Stimulated activated naive CD8-positive, alpha-beta T cell treated with anti-CD3 and anti-CD28 coated beads, Interleukin-15, Interleukin-2, amounts not matched to agents 100 U/mL and 50 U/mL, for 24 hours (primary cell): ENCODE measurements at regions not wholly inside any gene's neighbourhood (a gene's known extent, or its start where the extent isn't known, plus 50 kb on each side); places are given as distances from the start of the nearest gene placed in this dataset.

Experiments
- ATAC-seq: fragments of 150-1000 bp; cut with Tn5 transposase; one replicate; pipeline ENCODE4 v1.10.0; 2021
- DNase-seq: peaks from one replicate; pipeline ENCODE4 v3.0.0; 2021

DNA sequence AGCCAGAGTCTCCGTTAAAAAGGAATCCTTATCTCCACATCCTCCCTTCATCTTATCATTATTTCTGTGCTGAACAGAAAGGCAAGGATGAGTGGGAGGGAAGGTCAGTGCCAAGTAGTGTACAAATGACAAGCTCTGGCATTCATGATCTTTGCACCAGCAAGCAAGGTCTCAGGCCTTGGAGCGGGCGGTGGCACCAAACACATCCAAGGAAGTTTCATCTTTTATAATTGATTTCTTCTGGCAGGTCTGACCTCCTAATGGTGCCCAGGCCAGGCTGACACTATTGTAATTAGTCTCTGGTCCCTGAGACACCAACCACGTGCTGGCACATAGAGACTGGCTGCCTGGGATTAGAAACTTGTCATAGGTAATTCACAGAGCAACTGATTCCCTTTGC is 336.6 kb downstream of the EN1 start:
- DNase-seq (no peak), ATAC-seq (no peak)

DNA sequence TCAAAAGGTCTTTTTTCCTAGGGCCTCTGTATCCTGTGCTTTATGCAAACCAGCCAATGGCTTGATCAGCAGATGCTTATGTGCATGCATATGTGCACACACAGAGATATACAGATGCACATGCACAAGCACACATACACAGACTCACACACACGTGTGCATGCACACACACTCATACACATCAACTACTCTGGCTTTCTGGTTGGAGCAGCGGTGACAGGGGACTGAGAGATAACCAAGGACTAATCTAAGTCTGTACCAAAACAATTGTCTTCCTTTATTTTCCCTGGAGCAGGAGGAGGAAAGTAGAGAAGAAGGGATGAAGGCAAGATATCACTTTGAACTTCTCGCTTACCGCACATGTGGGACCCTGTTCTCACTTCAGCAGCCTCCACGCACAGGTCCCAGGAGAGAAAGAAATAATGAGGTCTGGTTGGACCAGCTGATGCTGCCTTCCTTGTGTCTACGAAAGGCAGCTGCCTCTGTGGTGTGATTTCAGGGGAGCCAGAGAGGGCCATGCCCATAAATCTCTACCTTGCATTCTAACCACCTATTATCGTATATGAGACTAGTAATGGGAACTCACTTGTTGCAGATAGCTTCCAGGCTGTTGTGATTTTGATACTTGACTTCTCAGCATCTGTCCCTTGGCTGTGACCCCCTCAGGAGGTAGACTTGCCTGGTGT is 338.0 kb downstream of the EN1 start:
- ATAC-seq (no peak), DNase-seq (no peak)

DNA sequence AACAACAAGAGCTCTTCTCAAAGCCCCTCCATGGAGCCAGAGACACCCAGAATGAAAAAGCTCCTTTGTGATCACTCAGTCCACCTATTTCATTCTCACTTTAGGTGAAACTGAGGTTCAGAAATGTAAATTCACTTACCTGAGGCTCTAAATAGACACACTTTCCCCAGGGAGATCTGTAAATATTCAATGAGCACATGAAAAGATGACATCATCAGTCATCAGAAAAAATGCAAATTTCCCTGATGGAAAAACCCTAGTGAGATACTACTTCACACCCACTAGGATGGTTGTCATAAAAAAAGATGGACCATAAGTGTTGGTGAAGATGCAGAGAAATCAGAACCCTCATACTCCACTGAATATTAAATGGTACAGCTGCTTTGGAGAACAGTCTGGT is 339.2 kb downstream of the EN1 start:
- no peak for ATAC-seq

DNA sequence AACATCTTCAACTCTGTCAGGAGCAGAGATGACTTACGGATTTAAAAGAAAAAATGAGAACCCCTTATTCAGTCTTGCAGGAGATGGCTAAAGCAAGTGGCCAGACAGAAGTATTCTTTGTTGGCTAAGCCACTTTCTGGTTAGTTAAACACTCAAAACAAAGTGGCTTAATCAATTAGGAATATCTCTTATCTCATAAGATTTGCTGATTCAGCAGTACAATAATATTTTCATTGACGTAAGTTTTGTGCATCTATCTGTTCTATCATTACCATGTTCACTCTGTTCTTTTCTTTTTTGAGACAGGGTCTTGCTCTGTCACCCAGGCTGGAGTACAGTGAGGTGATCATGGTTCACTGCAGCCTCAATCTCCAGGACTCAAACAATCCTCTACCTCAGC is 342.0 kb downstream of the EN1 start:
- no peak for ATAC-seq
- DNase-seq = no peak

More for the DNA sequence above, 339.2 kb downstream of the EN1 start:
- DNase-seq = no peak

DNA sequence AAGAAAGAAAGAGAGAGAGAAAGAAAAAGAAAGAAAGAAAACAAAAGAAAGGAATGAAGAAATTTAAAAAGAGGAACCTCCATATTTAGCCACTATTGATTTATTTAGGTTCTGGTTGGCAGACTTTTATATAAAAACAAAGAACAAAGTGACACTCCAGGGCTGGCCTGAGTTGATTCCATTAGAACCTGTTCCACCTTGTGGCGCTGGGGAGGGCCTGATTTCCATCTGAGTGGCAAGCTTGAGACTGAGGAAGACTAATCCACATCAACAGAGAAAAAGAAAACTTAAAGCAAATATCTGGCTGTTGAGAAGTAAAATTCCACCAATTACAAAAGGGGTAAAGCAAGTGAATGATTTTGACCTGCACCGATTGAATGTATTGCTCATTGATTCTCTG is 345.3 kb downstream of the EN1 start:
- DNase-seq = no peak
- no peak for ATAC-seq

DNA sequence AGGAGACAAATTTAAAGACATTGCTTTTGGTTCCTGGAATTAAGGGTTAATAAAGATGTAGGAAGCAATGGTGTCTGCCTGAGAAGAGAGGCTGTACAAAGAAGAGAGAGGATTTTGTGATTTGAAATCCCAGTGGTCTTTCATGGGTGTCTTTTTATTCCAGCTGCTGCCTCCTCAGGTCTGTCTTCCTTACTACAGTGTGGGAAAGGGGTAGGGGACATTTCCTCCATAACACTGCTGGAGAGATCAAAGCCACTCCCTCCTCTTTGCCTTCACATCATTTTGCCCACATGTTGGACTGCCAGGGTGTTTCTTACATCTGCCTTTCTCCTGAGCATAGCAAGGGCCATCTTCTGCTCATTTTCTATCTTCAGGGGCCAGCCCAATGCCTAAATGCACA is 348.5 kb downstream of the EN1 start:
- ATAC-seq (no peak), DNase-seq (no peak)

DNA sequence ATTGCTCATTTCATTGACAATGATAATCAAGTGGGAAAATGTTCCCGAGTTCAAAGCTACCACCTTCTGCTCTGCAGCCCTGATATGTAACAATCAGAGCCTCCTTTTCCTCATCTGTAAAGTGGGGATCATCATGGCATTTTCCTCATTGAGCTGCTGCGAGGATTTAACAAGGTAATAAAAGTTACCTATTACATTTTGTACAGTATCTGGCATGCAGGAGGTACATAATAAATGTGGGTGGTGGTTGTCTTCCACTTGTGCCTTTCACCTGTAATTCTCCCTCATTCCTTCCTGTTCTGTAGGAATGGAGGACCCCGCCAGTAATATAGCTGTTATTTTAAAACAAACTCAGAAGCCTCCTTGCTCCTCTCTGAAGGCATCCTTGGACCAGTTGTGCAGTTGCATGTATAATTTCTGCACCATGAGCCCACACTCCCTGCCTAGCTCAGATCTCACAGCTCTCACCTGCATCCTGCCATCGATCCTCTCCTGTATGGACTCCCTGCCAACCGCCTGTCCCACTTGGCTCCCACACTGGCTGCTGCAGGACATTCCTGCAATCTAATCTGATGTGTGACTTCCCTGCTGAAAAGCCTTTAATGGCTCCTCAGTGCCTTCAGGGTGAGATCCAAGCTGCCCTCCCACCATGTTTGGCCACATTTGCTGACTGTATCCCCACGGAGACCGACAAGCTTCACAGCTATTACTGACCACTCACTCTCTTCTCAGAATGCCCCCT is 350.4 kb downstream of the EN1 start:
- DNase-seq (no peak), ATAC-seq (no peak)

DNA sequence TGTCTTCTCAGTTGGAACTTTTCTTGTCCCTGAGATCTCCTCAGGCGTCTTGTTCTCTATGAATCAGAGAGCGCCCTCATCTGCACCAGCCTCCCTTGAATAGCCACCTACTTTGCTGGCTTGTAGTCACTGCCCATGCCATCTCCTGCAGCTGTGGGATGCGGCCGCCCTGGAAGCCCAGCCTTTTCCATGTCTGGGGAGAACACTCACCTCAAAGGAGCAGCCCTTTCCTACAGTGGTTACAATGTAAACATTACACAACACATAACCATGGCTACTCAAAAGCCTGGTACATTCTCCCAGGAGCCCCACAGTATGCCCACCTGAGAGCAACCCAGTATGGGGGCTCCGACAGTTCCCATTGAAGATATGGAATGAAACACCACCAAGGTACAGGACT is 351.0 kb downstream of the EN1 start:
- DNase-seq (no peak), ATAC-seq (no peak)

DNA sequence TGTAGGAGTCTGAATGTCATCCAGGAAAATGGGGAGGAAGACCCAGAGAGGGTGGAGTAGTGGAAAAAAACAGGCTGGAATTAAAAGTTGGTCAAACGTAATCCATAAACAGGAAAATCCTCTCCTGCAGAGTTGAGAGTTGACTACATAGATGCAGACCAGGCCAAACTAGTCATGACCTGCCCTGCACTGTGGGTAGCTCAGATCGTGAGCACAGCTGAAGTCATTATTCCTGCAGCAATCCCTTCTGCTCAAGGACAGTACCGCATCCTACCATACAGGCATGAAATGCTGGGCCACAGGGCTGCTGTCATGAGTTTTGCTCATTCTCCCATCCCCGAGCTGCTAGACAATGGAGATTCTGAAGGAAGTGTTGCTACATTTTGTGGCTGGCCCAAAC is 352.2 kb downstream of the EN1 start:
- ATAC-seq (no peak), DNase-seq (no peak)

DNA sequence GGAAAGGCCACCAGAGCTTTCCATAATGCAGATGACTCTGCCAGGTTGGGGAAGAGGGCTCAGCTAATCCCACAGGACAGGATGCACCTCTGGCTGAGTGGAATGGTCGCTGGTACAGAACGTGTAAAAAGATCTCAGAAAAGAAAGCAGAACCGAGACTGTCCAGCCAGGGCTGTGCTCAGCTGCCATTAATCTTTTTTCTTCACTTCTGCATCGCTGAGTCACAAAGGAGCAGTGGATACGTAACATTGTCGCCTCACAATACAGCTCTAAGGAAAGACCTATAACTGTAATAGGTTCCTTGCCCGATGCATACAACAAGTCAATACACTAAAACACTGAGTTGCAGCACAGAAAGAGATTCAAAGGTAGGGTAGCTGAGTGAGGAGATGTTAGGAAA is 354.2 kb downstream of the EN1 start:
- DNase-seq = no peak
- ATAC-seq = no peak

DNA sequence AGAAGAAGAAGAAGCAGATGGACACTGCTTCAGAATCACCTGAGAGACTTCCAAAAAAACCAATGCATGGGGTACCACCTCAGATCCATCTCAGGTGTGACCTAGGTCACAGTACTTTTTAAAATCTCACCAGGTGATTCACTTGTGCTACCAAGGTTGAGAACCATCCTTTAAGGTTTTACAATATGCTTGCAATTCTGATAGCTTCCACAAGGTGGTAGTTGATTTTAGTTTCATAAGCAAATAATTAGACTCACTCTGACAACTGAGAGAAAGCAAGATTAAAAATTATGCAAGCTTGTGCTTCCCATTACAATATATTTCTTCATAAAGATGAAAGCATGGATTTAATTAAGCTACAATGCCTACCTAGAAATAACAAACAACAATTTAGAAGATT is 355.1 kb downstream of the EN1 start:
- DNase-seq (no peak), ATAC-seq (no peak)

DNA sequence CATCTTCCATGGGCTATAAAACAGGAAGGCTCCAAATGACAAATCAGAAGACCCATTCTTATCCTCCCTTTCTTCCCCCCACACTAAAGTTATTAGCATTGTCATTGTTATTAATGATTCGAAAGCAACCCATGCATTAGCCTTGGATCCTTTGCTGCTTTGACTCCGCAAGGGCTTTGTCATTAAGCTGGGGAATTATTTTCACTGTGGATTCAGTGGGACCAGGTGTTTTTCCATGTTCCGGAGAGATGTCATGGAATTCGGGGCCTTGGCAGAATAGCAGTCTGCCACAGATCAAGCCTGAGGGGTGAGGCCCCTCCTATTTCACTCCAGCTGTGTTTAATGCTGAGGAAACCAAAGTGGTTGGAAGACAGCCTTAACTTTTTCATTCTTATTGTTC is 357.1 kb downstream of the EN1 start:
- ATAC-seq (no peak), DNase-seq (no peak)

DNA sequence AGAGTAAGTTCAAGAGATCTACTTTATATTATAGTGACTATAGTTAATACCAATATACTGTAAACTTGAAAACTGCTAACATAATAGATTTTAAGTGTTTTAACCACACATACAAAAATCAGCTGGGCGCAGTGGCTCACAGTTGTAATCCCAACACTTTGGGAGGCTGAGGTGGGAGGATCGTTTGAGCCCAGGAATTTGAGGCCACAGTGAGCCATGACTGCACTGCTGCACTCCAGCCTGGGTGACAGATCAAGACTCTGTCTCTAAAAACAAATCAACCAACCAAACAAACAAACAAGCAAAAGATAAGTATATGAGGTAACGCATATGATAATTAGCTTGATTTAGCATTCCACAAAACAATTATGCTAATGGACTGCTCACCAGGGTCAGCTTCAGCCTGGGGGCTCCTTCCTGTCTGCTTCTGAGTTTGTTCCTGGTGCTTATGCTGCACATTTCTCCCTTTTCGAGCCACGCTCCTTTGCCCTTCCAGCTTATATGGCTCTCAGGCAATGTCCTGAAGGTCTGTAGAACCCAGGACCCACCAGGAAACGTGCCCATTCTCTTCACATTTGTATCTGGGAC is 357.6 kb downstream of the EN1 start:
- no peak for ATAC-seq
- no peak for DNase-seq

DNA sequence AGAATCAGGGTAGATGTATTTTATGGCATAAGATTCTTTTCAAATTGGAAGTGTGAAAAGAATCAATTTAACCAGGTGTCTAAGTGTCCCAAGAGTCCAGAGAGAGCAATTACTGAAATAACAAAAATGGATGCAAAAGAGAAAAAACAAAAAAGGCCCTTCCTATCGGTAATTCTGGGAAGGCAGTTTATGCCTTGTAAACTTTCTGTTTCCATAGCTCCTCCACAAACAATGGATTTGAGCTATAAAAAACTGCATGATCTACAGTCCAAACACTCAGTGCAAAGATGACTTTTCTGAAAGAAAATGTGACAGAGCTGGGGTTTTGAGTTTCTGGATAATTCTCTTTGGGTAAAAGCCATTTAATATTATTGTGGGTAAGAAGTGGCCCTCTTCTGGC is 366.1 kb downstream of the EN1 start:
- no peak for ATAC-seq
- DNase-seq = no peak

DNA sequence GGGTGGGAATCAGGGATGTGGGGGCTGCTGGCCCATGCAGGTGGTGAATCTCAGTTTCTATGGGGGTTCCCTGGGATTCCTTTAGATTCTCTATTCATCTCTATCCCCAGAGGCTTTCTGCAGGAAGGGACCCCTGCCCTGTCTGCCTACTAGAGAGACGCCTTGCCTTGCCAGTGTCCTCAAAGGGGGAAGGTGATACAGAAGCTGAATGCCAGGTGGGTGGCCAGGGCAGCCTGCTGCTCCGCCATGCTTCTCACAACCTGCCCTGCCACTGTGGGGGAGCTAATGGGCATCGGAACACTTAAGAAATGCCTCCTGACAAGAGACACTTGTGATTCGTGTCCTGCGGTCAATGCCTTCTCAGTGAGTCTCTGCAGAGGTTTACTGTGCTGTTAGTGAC is 368.4 kb downstream of the EN1 start:
- DNase-seq = no peak

DNA sequence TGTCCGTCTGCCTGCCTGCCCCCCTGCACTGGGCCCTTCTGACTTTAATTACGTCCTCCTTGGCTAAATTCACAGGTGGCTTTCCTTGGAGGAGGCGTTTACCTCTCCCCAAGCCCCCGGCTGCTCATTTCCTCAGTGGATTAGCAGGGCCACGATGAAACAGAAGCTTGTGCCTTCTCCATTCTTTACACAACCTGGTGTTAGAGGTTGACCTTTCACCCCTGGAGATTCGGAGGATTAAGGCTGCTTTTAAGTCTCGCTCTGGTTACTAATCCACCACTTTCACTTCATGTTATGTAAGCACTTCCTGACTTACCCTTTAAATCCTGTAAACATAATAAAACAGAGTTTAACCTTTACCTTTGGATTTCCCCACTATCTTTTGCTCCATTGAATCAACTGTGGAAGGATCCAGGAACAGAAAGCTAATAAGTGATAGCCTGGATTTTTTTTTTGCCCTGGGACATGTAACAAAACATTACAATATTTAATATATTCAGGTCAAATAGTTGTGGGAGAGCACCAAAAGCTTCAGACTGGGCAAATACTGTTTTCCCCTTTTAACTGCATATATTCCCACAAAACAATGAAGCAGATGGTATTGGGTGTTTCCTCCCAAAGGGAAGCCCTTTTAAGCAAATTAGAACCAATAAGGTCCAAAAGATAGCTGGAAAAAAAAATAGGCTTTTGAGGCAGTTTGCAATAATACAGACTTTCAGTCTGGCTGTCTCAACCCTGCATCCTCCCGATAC is 370.2 kb downstream of the EN1 start:
- ATAC-seq (no peak), DNase-seq (no peak)

More for the DNA sequence above, 368.4 kb downstream of the EN1 start:
- no peak for ATAC-seq

DNA sequence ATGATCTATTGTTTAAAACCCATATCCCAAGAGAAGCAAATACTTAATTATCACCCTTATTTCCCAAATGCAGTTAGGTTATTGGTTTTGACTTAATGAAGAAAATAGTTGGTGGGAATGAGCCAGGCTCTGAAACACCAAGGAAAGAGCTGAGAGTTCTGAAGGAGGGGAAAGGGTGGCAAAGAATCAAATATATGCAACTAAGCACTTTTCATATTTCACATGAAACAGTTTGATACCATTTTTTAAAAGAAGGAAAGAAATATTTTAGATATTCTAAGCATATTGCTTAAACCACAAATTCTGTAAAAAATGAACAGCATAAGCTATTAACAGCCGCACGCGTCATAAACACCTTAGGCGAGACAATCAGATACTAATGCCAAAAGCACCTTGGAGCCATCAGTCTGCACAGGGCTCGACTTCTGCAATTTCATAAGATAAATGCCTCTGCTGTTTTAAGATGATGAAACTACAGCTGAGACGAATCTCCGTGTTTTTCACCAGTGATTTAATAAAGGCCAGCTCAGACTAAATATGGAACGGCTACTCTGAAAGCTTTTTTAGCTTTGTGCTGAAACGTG is 371.7 kb downstream of the EN1 start:
- ATAC-seq = no peak
- no peak for DNase-seq

DNA sequence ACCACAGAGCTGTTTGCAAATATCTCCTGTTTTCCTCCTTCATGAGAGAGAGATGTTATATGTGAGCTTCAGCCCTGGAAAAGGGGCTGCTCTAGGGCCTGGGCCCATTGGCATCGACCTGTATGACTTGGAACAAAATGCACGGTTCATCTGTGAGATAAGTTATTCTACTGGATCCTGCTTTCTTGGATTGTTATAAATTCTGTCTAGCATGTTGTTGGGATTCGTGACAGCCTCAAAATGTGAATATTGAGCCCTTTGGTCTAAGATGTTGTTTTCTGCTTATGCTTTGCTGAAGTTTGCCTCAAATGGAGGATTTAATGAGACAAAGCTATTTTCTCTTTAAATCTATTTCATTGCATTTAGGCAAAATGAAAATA is 372.9 kb downstream of the EN1 start:
- DNase-seq = no peak
- ATAC-seq = no peak

DNA sequence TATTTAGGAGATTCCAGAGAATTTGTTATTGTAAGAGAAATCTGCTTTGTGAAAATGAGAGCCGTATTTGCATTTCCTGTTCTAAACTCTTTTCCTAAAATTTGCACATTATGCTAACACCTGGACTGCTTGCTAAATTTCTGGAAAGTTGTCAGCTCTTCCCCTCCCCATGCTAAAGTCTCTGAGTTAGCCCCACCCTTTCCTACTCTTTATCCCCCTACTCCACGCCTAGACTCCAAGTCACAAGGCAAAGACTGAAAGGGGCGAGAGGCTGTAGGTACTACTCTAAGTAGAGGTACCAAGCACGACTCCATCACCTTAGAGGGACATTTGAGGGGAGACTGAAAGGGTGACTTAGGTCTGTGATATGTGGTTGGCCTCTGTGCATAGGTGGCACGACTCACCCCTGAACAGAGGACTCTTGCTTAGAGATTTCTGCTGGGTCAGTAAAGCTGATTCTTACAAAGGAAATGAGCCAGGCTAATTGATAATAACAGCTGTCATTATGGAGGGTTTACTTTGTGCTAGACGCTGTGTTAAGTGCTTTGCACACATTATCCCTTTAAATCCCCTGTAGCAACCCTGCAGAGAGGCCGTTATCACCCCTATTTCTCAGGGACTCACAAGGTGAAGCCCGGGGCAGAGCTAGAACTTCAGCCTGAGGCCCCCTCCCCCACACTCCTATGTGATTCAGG is 373.5 kb downstream of the EN1 start:
- no peak for DNase-seq
- ATAC-seq = no peak

DNA sequence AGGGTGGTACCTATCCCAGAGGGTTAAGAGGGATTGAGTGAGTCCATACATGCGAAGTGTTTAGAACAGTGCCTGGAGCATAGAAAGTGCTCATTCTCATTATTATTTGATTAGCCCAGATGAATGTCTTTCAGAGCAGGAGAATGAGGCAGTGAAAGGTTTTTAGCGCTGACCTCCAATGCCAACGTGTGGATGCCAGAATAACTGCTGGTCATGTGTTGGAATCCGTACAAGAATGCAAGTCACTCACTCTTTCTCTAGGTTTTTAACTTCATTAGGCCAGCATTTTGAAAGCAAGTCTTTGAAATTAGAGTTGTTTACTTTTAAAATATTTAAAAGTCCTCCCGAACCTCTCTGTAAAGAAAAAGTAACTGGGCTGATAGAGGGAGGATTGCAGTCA is 374.2 kb downstream of the EN1 start:
- ATAC-seq (no peak), DNase-seq (no peak)

DNA sequence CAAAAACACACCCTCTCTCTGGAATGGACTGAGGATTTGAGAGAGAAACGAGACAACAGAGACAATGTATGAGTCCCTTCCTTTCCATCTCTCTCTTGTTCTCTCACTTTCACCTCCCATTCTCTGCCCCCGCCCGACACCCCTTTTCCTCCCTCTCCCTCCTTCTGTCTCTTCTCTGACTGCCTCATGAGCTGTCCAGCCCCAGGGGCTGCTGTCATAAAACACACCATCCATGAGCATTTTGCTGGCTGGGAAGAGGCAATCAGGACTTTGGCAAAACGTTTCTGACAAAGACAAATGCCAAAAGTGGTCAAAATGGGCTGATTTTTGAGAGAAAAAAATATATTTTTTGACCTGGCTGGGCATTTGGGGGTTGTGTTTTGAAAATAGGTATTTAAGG is 377.2 kb downstream of the EN1 start:
- DNase-seq = no peak
- no peak for ATAC-seq

DNA sequence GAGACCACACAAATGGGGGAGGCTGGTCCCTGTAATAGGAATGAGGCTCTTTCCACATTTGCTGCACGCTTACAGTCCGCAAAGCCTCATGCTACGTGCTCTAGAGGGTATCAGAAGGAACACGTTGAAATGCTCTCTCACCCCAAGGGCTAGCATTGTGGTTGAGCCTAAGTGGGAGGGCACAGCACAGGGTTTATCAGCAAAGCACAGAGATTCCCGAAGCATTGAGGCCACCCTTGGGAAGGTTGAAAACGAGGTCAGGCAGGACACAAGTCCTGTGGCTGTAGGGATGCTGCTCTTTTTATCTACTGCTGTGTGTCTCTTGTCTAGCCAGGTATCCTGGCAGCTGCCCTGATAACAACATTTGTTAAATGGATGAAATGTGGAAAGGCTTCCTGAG is 378.3 kb downstream of the EN1 start:
- ATAC-seq (no peak), DNase-seq (no peak)
